ENCODE measurements at regions not wholly inside any gene's neighbourhood (a gene's known extent, or its start where the extent isn't known, plus 50 kb on each side); places are given as distances from the start of the nearest gene placed in this dataset.

- Histone ChIP-seq H3K27ac (no peak overlapping the region), H3K4me1 (replicated peaks) (no peaks in the 10 kb centered on the region), H3K9me3 (no peaks in the 10 kb centered on the region), H3K36me3 (no peaks in the 10 kb centered on the region), H3K4me3 (no peak overlapping the region), H3K27me3 (replicated peaks; ENCODE audit: insufficient read depth) (no peaks in the 10 kb centered on the region)
- no peak for DNase-seq (ENCODE audit: low spot score)
- TF ChIP-seq POLR2A (IDR thresholded peaks at IDR 0.05): no peak
- TF ChIP-seq, protein P1, sequence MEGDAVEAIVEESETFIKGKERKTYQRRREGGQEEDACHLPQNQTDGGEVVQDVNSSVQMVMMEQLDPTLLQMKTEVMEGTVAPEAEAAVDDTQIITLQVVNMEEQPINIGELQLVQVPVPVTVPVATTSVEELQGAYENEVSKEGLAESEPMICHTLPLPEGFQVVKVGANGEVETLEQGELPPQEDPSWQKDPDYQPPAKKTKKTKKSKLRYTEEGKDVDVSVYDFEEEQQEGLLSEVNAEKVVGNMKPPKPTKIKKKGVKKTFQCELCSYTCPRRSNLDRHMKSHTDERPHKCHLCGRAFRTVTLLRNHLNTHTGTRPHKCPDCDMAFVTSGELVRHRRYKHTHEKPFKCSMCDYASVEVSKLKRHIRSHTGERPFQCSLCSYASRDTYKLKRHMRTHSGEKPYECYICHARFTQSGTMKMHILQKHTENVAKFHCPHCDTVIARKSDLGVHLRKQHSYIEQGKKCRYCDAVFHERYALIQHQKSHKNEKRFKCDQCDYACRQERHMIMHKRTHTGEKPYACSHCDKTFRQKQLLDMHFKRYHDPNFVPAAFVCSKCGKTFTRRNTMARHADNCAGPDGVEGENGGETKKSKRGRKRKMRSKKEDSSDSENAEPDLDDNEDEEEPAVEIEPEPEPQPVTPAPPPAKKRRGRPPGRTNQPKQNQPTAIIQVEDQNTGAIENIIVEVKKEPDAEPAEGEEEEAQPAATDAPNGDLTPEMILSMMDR (IDR thresholded peaks at IDR 0.05): no peak
- intact Hi-C loops (cut with DNase I): loop anchor here (5.0 kb wide), 3 partner anchors 86 to 499 kb away; partner anchors contain the start of gene DYRK2
- WGBS: 78% methylated on average over 8 of the region's 8 CpGs
Observed at GRCh38 chr12:67442896-67443295, 173.7 kb downstream of the CAND1 start.

- intact Hi-C loops (cut with DNase I): loop anchor here (5.0 kb wide), 3 partner anchors 87 to 498 kb away; partner anchors contain the start of gene DYRK2
- Histone ChIP-seq H3K36me3 (no peaks in the 10 kb centered on the region), H3K27me3 (replicated peaks; ENCODE audit: insufficient read depth) (no peaks in the 10 kb centered on the region), H3K4me1 (replicated peaks) (no peaks in the 10 kb centered on the region), H3K9me3 (no peaks in the 10 kb centered on the region), H3K27ac (no peak overlapping the region), H3K4me3 (no peak overlapping the region)
- TF ChIP-seq, protein P1 (IDR thresholded peaks at IDR 0.05): no peak
- TF ChIP-seq POLR2AphosphoS5 (IDR thresholded peaks at IDR 0.05) (no peak), POLR2A (IDR thresholded peaks at IDR 0.05) (no peak)
- no peak for DNase-seq (ENCODE audit: low spot score)
- WGBS: 70% methylated on average over 5 of the region's 5 CpGs
Observed at GRCh38 chr12:67444542-67444941, 175.4 kb downstream of the CAND1 start.

- no peak overlapping the region for H3K27ac ChIP-seq
- no peaks in the 10 kb centered on the region for H3K4me1 ChIP-seq (replicated peaks)
- intact Hi-C loops (cut with DNase I): no loop called here
- no peaks in the 10 kb centered on the region for H3K9me3 ChIP-seq
- no peaks in the 10 kb centered on the region for H3K27me3 ChIP-seq (replicated peaks; ENCODE audit: insufficient read depth)
- H3K36me3 ChIP-seq: no peaks in the 10 kb centered on the region
- 94% methylated on average over 5 of the region's 5 CpGs for WGBS
- no peak overlapping the region for H3K4me3 ChIP-seq
- TF ChIP-seq POLR2A (IDR thresholded peaks at IDR 0.05) (no peak), POLR2AphosphoS5 (IDR thresholded peaks at IDR 0.05) (no peak)
- TF ChIP-seq, protein P1 (IDR thresholded peaks at IDR 0.05): no peak
- no peak for DNase-seq (ENCODE audit: low spot score)
Observed at GRCh38 chr12:67446716-67447115, 177.6 kb downstream of the CAND1 start.

DNA sequence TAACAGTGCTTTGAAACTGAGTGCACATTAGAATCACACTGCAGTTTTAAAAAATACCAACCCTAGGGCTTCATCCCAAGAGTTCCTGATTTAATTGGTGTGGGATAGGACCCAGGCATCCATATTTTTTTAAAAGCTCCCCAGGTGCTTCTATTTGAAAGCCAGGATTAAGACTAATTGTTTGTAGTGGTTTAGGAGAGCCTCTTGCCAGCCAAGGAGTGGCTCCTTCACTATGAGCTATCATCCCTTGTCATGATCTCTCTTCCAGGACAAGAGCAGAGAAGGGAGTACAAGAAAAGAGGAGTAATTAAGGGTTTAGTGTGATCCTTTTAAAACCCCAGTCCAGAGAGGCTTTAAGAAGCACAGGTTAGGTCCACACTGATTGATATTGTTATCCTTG, 178.0 kb downstream of the CAND1 start:
- no peak for DNase-seq (ENCODE audit: low spot score)
- no peaks in the 10 kb centered on the region for H3K9me3 ChIP-seq
- no peaks in the 10 kb centered on the region for H3K36me3 ChIP-seq
- no peak overlapping the region for H3K27ac ChIP-seq
- no peak for TF ChIP-seq POLR2A (IDR thresholded peaks at IDR 0.05)
- TF ChIP-seq, protein P1 (IDR thresholded peaks at IDR 0.05): no peak
- intact Hi-C loops (cut with DNase I): no loop called here
- H3K27me3 ChIP-seq (replicated peaks; ENCODE audit: insufficient read depth): no peaks in the 10 kb centered on the region
- H3K4me1 ChIP-seq (replicated peaks): no peaks in the 10 kb centered on the region
- no peak overlapping the region for H3K4me3 ChIP-seq

DNA sequence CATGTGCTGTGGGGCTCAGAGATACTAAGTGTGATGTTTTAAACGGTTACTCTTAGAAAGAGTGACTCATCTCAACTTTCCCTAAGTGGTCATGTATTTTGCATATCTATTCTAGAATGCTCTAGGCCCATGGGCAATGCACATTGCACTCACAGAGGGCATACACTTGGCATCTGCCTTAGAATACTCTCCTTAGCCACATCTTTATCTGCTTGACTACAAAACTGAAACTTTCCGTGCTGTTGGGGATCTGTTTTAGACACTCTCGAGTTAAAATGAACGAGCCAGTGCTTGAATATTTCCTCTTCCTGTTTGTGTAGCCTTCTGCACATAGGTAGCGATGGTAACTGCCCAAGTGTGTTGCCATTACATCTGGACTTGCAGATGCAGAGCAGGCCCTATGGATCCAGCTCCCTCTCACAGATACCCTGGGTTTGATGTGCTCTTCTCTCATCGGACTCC, 180.5 kb downstream of the CAND1 start:
- 91% methylated on average over 6 of the region's 6 CpGs for WGBS
- intact Hi-C loops (cut with DNase I): no loop called here
- DNase-seq (ENCODE audit: low spot score): no peak

More for the DNA sequence above, 180.5 kb downstream of the CAND1 start:
- TF ChIP-seq, protein P1 (IDR thresholded peaks at IDR 0.05): no peak
- TF ChIP-seq POLR2A (IDR thresholded peaks at IDR 0.05) (no peak), POLR2AphosphoS5 (IDR thresholded peaks at IDR 0.05) (no peak)
- Histone ChIP-seq H3K4me3 (no peak overlapping the region), H3K27me3 (replicated peaks; ENCODE audit: insufficient read depth) (no peaks in the 10 kb centered on the region), H3K4me1 (replicated peaks) (no peaks in the 10 kb centered on the region), H3K36me3 (no peaks in the 10 kb centered on the region), H3K9me3 (no peaks in the 10 kb centered on the region), H3K27ac (no peak overlapping the region)
